Umbilical cord (tissue), 1 donor: ENCODE measurements at regions not wholly inside any gene's neighbourhood (a gene's known extent, or its start where the extent isn't known, plus 50 kb on each side); places are given as distances from the start of the nearest gene placed in this dataset.
A peak's percentile ranks its signal among the peaks of the same experiment; 100 is the strongest.
"Not testable (repeated sequence)": the region's sequence is repeated elsewhere in the genome, so short reads cannot be mapped to it uniquely, and the experiment has no call there.

ENCODE experiments used
- DNase-seq: peaks from one replicate; pipeline ENCODE4 v3.0.0-alpha.2; 2015; ENCODE audit warnings: low spot score

DNA sequence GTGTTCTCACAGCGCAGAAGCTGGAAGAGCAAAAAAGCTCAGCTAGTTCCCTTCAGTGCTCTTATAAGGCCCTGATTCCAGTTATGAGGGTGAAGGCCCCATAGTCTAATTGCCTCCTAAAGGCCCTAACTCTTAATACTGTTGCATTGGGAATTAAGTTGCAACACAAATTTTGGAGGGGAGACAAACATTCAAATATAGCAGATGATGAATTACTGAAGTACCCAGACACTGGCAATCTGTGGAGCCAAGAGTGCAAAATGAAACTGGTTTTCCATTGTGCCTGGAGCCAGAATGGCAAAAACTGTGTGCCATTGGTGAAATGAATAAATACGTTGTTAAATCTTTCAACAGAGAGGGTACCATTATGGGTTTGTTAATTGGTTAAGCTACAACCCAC, 356.0 kb downstream of the PPARGC1A start:
- DNase-seq: no peak

DNA sequence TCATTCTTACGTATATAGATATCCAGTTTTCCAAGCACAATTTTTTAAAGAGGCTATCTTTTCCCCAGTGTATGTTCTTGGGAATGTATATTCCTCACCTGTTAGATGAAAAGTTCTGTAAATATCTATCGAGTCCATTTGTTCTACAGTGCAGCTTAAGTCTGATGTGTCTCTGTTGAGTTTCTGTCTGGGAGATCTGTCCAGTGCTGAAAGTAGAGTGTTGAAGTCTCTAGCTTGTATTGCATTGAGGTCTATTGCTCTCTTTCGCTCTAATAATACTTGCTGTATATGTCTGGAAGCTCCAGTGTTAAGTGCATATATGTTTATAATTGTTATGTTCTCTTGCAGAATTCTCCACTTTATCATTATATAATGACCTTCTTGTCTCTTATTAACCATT, 373.1 kb downstream of the PPARGC1A start:
- no peak for DNase-seq

DNA sequence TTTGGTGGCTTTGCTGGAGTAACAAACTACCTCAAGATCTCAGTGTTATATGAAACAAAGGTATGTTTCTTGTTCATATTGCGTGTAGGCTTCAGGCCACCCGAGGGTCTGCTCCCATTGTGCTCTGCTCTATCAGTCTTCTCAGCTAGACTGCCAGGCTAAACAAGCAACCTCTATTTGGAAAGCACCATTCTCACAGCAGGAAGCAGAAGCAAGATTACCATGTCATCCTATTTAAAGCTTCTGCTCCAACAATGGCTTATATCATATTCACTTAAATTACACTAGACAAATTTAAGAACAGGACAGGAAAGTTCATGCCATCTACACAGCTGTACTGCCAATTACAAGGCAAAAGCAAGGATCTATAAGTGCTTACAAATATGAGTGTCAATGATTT, 385.8 kb downstream of the PPARGC1A start:
- no peak for DNase-seq

DNA sequence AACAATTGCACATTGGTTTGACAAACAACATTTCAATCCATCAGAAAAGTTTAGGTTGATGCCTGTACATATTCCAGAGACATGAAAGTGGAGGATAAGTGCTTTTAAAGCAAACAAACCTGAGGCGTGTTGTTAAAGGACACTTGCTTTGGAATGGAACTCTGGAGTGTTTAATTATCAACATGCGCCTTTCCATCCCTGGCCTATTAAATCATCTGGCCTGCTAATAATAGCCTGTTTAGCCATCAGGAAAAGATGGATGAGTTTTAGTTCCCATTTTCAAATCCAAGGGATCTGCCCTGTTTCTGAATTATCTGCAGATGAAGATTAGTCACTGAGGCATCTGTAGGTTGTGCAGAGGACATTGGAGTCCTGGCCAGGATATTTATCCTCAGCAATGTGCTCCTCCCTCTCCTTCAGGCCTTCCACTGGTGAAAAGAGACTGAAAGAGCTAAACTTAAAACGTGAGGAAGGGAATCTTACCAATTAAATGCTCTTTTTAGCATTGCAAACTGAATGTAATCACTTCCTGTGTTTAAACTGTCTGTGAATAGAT, 388.9 kb downstream of the PPARGC1A start:
- peak; percentile 1 for DNase-seq

DNA sequence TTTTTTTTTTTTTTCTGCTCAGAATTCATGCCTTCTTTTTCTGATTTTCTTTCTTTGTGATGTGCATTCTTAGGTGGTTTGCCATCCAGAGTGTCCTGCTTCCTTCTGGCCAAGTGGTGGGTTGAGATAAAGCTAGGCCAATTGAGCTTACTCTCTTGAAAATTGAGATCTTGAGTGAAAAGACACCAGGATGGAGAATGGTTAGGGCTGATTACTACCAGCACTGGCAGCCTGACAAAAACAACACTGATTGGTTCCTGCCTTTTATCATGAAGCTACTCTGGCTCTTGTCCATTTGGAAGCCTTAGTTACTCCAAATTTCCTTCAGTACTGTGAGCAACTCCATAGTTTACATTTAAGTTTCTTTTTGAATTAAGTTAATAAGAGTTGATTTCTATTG, 404.0 kb downstream of the PPARGC1A start:
- DNase-seq: no peak

DNA sequence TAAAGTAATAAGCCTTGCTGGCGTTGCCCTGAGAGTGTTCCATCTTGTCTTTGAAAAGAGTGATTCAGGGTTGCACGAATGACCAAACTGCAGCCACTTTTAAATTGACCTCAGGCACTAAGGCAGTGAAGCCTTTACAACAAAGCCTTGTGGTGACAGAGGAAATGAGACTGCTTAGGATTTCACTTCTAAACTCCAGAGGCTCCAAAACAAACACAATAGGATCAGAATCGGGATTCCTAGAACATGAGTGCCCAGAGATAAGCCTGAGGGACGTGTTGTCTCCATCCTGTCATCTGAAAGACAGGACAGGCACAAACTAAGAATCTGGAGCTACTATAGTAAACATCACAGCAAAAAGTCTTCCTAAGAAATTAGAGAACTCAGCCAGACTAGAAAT, 405.2 kb downstream of the PPARGC1A start:
- DNase-seq: no peak

DNA sequence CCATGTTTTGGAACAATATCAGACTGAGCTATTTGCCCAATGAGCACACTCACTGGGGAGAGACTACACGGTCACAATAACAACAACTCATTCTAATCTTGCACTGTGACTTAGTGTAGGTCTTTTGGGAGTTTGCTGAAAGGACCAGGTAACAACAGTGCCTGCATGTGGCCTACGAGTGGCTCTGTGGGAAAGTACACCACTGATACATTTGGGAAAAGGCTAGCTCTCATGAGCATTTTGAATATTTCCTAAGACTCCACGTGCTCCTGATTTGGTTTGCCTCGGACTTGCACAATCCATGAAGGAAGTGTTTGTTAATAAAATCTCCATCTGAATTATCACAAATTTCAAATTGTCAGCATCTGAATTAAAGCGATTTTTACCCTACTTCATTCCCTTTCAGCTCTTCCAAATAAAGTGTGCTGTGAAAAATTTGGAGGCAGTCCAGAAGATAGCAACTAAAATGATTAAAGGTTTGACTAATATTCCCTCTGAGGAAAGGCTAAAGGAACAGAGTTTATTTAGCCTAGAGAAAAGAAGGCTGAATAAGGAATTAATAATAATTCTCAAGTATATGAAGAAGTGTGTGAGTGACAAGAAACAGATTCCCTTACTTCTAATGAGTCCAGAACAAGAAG, 406.4 kb downstream of the PPARGC1A start:
- DNase-seq: no peak

DNA sequence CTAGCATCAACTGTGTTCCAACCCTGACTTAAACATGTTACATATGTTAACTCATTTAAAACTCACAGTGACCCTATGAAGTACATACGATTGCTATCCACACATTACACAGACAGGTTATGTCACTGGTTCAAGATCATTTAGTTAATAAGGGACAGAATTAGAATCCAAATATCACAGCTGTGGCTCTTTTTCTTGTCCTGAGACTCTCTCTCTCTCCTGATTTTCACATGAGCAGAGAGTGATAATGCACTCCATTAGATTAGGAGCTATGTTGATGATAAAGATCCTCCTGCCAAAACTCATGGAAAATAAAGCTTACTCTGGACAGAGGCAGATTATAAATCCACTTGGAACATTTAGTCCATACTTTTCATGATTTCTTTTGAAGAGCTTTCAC, 408.3 kb downstream of the PPARGC1A start:
- no peak for DNase-seq

DNA sequence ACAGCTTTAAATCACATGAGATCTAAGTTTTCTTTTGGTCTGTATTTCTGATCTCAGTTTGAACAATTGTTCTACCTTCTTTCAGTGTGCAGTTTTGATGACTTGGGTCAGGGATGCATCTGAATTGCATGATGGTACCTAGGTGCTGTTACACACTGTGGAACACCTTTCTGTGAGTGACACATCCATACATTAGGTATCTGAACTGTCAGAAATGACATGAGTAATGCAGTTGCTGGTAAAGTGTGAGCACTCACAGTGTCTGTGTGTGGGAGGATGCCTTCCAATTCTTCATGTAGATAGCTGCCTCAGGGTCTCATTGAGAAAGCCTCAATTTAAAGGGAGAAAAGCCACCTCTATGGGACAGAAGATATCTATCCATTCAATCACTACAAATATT, 411.9 kb downstream of the PPARGC1A start:
- no peak for DNase-seq

DNA sequence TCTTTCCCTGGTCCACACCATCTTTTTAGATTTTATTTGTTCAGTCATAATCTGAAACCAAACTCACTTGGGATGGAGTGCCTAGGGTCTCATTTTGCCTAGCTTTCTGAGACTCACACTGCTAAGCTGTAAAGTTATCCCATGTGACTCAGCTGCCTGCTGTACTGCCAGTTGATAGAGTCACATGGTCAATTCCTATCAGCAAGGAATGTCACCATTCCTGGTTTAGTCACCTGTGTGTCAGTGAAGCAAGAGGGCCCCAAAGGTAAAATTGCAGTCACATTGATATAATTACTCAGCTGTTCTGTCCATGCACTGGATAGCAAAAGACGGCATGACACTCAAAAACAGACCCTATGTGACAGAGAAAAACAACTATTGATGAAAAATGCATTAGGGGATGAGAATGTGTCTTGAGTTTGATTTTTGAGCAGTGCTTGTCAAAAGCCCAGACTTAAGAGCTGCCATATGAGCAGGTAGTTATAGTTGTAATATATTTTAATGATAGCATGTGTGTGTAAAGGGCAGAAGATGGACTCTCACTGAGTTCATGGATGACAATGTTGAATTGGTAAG, 413.2 kb downstream of the PPARGC1A start:
- no peak for DNase-seq

DNA sequence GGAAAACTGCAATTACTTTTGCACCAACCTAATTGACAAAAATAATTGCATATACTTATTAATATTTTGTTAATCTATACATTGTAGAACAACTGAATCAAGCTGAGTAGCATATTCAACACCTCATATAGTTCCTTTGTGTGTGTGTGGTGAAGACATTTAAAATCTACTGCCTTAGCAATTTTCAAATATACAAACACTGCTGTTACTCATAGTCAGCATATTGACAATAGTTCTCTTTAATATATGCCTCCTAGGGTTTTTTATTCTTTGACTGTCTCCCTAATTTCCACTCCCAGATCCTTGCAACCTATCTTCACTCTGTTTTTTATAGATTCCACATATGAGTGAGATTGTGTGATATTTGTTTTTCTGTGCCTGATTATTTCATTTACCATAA, 426.8 kb downstream of the PPARGC1A start:
- no peak for DNase-seq

DNA sequence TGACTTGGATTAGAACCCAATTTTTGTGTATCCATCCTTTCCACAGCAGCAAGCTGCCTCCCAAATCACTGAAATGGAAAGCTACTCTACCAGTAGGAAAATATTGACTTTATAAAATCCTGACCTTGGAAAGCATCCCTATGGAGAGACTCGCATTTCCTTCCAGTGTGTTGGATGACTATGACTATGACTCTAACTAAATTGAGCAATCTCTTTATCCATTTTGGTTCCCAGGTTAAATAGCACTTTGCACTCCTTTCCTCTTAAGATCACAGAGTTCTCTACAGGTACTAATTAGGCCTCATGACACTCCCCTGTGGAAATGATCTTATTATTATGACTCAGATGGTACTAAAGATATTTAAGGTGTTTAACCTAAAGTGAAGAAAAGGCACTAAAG, 431.8 kb downstream of the PPARGC1A start:
- no peak for DNase-seq

DNA sequence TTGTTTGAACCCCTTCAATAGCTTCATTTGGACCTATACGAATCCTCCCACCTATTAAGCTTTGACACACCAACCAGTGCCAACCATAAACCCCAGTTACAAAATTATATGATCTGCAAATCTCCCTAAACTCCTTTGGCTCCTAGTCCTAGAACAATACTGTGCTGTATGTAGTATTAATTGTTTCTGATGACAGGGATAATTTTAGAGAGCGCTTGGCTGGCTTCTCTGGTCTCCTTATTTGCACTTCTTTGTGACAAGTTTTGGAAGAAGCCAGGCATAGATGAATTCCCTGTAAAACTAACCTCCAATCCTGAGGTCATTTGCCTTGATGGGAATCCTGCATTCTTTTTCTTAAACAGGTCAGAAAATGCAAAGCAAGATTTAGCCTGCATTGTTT, 433.0 kb downstream of the PPARGC1A start:
- DNase-seq: no peak

DNA sequence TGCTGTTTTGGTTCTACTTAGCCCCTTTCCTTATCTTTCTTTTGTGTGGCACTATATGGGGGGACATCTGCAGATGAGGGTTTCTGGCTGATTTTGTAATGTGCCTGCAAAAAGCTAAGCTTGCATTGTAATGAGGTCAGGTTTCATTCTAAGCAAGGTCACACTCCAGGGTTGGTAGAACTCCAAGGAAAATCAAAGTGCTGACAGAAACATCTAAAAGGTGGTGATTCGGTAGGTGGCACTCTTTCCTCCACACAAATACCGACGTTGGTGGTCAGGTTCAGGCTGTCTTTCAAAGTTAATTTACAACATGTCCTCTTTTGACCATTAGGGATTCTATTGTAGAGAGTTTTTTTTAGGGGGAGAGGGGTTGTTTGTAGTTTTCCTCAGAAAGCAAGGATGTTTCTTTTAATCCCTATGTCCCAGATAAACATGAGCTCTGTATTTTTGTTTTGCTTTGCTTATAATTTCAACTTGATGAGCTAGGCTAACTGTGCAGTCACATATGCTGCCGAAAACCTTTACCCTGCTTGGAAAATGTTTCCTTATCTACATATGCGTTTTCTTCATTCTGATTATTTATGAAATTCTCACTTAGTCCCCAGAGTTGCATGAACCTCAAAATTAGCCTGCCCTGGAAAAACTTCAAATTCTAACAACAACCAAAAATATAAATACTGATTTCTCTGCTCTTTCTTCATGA, 434.2 kb downstream of the PPARGC1A start:
- DNase-seq: no peak

DNA sequence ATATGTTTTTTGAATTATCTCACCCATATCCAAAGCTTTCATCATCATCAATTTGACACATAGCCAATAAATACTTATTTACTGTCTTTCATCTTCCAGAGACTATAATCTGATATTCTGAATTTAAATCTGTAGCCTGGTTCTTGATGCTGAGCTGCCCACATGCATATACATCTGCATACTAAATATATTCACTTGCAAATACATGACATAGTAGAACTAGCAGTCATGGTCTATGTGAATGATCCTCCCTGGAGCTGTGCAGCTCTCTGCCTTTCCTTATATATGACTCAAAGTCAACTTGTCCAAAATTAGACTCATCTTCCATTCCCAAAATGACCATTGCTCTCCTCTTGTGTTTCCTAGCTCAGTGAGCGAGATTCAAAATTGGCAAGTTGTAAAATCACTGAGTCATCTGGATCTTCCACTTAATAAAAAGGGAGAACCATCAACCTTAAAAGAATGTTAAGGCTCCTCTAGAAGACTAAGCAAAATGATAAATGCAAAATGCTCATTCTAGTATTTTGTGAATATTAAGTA, 448.2 kb downstream of the PPARGC1A start:
- DNase-seq: no peak

DNA sequence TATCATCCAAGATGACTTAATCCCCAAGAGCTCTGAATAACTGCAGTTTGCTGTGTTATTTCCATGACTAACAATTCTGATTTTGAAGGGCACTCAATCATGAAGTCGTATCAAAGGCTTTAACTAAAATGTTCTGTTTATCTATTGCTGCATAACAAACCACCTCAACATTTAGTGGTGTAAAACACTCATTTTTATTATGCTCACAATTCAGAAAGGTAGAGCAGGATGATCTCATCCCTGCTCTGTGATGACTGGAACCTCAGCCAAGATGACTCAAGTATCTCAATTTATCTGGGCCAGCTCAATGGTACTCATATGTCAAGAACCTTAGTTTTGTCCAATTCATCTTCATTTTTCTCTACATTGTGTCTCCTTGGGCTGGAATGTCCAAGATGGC, 451.1 kb downstream of the PPARGC1A start:
- no peak for DNase-seq

DNA sequence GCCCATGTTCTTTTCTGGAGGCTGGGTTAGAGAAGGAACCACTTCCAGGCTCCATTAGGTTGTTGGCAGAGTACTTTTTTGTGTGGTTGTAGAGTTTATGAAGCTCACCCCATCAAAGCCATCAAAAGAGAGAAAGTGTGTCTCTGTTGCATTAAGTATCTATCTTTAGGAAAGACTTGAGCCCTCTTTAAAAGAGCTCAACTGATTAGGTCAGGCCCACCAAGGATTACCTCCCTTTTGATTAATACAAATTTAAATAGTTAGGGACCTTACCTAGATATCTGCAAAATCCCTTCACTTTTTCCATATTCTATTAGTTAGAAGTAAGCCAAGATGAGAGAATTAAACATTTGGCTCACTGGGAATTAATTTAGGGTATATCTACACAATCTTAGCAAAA, 460.4 kb downstream of the PPARGC1A start:
- DNase-seq: no peak

DNA sequence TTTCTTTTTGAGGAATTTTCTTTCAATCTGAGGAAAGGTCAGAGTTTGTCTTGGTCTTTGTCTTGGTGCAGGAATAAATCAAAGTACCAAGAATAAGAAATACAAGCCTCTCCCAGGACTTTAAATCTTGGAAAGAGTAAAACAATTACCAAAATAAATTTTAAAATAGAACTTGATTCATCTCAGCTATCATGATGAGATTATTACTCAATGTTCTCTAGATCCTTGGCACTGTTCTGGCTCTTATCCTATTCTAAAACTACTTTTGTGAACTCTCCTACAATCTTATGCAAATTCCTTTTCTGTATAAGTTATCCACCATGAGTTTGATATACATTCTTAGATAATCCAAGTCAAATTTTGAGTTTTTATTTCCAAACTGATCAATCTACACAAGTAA, 464.3 kb downstream of the PPARGC1A start:
- no peak for DNase-seq

DNA sequence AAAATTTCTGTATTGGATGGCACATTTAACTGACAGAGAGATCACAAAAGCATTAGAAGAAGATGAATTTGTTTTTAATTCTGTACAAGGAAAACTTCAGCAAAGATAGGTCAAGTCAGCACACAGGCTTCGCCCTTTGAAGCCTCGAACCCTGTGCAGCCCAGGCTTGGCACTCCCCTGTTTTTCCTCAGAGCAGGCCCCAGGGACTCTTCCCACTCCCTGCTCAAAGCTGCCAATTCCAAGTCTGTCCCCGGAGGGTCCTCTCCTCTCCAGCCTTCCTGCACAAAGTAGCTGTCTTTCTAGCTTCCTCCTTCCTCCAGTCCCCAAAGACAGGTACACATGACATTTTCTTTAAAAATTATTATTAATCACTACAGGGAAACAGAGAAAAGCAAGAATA, 466.3 kb downstream of the PPARGC1A start:
- DNase-seq: no peak

DNA sequence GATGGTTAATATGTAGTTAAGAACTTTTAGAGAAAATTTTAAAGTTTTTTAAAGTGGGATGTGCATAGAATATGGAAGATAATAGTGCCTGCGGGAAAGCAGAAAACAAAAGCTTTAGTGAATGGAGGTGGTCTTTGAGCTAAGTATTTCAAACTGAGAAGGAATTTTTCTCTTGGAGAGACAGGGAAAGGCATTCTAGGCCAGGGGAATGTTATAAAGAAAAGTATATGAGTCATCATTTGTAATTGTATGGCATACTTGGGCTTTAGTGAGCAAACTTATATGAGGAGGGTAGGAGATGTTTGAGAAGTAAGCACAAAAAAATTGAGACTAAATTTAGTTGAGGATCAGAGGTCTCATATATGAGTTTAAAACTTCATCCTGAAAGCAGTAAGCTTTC, 467.0 kb downstream of the PPARGC1A start:
- no peak for DNase-seq

DNA sequence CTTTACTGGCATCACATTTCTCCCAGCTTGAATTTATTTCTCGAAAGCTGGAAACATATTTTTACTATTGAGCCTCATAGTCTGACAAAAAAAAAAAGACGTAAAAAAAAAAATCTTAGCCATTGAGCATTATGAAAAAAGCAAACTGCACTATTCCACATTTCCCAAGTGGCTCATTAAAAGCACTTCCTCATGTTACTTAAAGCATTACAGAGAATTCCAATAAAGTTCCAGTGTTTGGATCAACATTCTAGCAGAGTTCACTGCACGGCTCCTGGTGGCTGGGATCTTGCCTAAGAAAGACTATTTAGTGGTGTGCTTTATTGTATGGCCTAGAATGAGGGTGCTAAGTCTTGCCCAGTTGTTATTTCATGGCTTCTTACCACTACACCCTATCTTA, 476.2 kb downstream of the PPARGC1A start:
- DNase-seq: no peak

DNA sequence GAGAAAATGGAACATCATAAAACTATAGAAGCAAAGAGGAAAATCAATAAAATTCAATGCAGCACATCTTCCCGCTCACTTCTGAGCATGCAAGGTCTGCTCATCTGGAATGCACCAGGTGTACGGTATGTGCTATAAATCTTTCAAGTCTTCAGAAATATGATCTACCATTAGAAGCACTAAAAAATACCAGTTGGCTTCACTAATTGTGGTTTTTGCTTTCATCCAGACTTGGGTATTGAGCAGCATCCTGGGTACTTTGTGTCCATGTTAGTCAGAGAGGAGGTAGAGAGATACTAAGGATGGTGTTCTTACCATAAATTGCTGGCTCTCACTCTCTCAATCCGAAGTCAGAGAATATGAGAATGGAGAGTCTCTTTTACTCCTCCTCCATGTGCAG, 477.1 kb downstream of the PPARGC1A start:
- DNase-seq: no peak

DNA sequence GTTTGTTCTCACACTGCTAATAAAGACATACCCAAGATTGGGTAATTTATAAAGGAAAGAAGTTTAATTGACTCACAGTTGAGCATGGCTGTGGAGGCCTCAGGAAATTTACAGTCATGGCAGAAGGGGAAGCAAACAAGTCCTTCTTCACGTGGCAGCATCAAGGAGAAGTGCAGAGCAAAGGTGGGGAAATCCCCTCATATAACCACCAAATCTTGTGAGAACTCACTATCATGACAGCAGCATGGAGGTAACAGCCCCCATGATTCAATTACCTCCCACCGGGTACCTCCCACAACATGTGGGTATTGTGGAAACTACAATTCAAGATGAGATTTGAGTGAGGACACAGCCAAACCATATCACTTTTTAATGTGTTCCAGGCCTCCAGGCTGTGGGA, 480.9 kb downstream of the PPARGC1A start:
- not testable (repeated sequence) for DNase-seq
